ENCODE measurements at regions not wholly inside any gene's neighbourhood (a gene's known extent, or its start where the extent isn't known, plus 50 kb on each side); places are given as distances from the start of the nearest gene placed in this dataset.

DNA sequence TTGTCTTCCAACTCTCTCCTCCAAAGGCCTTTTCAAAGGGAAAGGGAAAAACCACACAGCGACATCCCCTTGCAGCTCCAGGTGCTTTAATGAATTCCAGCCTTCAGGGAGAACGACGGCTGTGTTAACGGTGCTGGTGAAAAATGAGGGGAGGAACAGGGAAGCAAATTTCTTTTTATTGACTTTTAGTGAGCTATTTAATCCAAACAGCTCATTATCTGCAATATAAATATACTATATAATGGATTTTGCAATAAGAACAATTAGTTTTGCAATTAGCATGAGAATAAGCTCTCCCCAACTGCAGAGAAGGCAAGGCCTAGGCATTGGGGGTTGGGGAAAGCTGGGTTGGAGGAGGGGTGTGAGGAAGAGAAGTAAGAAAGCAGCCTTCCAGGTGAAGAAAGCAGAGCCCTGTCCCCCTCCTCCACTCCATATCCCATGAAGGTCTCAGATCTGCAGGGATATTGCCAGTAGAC, 159.0 kb upstream of the ZC3H12A start:
- TF ChIP-seq, protein P1, sequence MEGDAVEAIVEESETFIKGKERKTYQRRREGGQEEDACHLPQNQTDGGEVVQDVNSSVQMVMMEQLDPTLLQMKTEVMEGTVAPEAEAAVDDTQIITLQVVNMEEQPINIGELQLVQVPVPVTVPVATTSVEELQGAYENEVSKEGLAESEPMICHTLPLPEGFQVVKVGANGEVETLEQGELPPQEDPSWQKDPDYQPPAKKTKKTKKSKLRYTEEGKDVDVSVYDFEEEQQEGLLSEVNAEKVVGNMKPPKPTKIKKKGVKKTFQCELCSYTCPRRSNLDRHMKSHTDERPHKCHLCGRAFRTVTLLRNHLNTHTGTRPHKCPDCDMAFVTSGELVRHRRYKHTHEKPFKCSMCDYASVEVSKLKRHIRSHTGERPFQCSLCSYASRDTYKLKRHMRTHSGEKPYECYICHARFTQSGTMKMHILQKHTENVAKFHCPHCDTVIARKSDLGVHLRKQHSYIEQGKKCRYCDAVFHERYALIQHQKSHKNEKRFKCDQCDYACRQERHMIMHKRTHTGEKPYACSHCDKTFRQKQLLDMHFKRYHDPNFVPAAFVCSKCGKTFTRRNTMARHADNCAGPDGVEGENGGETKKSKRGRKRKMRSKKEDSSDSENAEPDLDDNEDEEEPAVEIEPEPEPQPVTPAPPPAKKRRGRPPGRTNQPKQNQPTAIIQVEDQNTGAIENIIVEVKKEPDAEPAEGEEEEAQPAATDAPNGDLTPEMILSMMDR (conservative IDR thresholded peaks at IDR 0.05; ENCODE audit: low read depth, low read length): no peak
- DNase-seq (ENCODE audit: low read depth): no peak
- no peak overlapping the region for H3K4me3 ChIP-seq (ENCODE audit: low read depth, low read length)

DNA sequence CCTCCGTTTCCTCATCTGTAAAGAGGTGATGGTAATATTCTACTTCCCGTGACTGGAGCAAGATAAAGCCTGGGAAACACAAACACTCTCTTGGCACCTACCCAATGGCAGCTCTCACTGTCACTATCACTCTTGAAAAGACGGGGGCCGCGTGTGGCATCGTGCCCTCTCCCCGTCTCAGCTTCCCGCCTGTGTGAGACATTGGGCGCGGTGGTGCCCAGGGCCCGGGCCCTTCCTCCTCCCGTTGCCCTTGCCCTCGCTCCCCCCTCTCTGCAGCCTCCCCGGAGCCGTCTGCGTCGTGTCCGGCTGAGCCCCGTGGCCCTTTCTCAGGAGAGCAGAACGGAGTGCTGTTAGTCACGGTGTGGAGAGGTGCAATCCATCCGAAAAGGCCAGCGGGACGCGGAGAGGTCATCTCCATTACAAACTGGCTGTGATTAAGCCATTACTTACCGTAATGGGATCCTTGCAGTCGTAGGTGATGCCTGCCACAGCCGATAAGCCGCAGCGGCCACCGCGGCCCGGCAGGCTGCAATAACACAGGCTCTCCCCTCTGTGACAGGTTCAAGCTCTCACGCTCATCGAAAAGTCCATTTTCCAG, 156.4 kb upstream of the ZC3H12A start:
- TF ChIP-seq, protein P1 (conservative IDR thresholded peaks at IDR 0.05; ENCODE audit: low read depth, low read length): no peak
- DNase-seq (ENCODE audit: low read depth): no peak

DNA sequence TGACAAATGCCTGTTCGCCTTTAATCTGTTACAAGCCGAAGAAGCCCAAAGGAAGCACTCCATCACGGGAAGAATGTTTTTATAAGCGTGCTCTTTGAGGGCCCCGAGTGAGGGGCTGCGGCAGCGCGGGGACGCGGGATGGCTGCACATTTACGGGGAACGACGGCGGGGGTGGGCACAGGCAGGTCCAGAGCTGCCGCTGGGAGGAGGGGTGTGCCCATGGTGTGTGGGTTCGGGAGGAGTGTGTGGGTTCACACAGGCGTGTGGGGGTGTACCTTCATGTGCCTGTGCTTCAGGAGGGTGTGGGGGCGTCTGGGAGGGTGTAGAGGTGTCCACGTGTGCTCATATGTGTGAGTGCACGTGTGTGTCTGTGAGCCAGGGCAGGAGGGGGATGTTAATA, 155.9 kb upstream of the ZC3H12A start:
- TF ChIP-seq, protein P1 (conservative IDR thresholded peaks at IDR 0.05; ENCODE audit: low read depth, low read length): no peak
- H3K4me3 ChIP-seq (ENCODE audit: low read depth, low read length): no peak overlapping the region
- no peak for DNase-seq (ENCODE audit: low read depth)

More for the DNA sequence above, 156.4 kb upstream of the ZC3H12A start:
- H3K4me3 ChIP-seq (ENCODE audit: low read depth, low read length): no peak overlapping the region

DNA sequence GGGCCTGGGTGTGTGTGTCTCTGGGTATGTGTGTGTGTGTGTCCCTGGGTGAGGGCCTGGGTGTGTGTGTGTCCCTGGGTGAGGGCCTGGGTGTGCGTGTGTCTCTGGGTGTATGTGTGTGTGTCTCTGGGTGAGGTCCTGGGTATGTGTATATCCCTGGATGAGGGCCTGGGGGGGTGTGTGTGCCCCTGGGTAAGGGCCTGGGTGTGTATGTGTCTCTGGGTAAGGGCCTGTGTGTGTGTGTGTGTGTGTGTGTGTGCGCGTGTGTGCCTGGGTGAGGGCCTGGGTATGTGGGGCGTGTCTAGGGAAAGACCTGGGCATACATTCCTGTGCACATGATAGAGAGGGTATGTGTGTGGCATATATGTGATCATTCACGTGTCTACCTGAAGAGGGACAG, 155.1 kb upstream of the ZC3H12A start:
- TF ChIP-seq, protein P1 (conservative IDR thresholded peaks at IDR 0.05; ENCODE audit: low read depth, low read length): no peak
- no peak overlapping the region for H3K4me3 ChIP-seq (ENCODE audit: low read depth, low read length)
- no peak for DNase-seq (ENCODE audit: low read depth)

DNA sequence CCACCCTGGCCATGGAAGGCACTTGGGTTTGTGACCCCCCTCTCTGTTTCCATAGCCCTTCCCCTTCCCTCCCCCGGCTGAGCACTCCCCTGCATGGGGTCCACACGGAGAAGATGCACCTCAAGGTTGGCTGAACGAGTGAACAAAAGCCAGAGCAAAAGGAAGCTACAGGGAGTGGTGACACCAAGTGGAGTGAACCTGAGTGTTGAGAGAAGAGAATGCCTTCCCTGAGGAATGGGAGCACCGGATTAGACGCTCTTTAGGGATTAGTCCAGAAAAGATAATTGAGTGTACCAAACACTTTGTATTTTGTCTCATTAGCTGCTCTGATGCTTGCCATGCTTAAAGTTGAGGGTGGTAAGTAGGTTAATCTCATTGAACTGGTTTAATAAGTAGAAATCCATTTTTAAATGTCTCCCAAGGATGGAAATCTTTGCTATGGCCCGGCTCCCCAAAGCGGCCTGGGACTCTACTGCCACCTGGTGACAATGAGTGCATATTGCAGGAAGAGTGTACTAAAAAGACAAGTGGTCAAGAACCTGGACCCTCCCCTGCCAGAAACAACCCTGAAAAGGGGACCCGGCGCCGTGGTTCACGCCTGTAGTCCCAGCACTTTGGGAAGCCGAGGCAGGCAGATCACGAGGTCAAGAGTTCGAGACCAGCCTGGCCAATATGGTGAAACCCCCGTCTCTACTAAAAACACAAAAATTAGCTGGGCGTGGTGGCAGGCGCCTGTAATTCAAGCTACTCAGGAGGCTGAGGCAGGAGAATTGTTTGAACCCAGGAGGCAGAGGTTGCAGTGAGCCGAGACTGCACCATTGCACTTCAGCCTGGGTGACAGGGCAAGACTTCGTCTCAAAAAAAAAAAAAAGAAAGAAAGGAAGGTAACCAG, 150.6 kb upstream of the ZC3H12A start:
- no peak overlapping the region for H3K4me3 ChIP-seq (ENCODE audit: low read depth, low read length)
- no peak for DNase-seq (ENCODE audit: low read depth)
- TF ChIP-seq, protein P1 (conservative IDR thresholded peaks at IDR 0.05; ENCODE audit: low read depth, low read length): peak; percentile 68

DNA sequence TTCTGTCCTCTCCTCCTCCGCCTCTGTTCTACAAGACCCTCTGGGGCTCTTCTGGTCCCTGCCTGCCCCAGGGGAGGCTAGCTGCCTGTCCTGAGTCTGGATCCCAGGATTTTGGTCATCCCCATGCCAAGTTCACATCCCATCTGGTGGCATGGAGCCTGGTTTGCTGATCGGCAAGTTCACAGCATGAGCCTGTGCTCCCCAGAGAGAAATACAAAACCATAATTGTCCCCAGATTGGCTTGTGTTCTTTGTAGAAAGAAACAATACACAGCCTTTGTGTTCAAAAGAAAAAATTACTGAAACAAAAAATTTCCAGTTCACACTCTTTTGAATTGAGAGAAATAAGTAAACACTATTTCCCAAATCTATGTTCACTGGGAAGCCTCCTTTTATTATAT, 149.4 kb upstream of the ZC3H12A start:
- DNase-seq (ENCODE audit: low read depth): no peak
- no peak overlapping the region for H3K4me3 ChIP-seq (ENCODE audit: low read depth, low read length)
- TF ChIP-seq, protein P1 (conservative IDR thresholded peaks at IDR 0.05; ENCODE audit: low read depth, low read length): no peak
